ENCODE measurements at regions not wholly inside any gene's neighbourhood (a gene's known extent, or its start where the extent isn't known, plus 50 kb on each side); places are given as distances from the start of the nearest gene placed in this dataset.

- no peak for DNase-seq
Measured at GRCh38 chr1:29973406-29973805, 737.1 kb downstream of the PTPRU start.

- DNase-seq, result no peak
Measured at GRCh38 chr1:29972421-29973053, 736.2 kb downstream of the PTPRU start.

GRCh38 chr1:29971703-29972102 lies 735.4 kb downstream of the PTPRU start:
- DNase-seq, result no peak

- DNase-seq, result no peak
Measured at GRCh38 chr1:29970747-29971325, 734.5 kb downstream of the PTPRU start.

GRCh38 chr1:29969576-29969975 lies 733.3 kb downstream of the PTPRU start:
- no peak for DNase-seq

- no peak for DNase-seq
Measured at GRCh38 chr1:29967261-29967660, 730.9 kb downstream of the PTPRU start.

GRCh38 chr1:29966526-29967045 lies 730.3 kb downstream of the PTPRU start:
- DNase-seq, result no peak

- DNase-seq, result no peak
Measured at GRCh38 chr1:29964718-29965533, 728.6 kb downstream of the PTPRU start.

- no peak for DNase-seq
Measured at GRCh38 chr1:29963946-29964345, 727.6 kb downstream of the PTPRU start.

- no peak for DNase-seq
Measured at GRCh38 chr1:29962831-29963247, 726.5 kb downstream of the PTPRU start.

GRCh38 chr1:29962336-29962735 lies 726.0 kb downstream of the PTPRU start:
- DNase-seq, result no peak

- no peak for DNase-seq
Measured at GRCh38 chr1:29961293-29962059, 725.2 kb downstream of the PTPRU start.

GRCh38 chr1:29960876-29961275 lies 724.6 kb downstream of the PTPRU start:
- DNase-seq, result no peak

- DNase-seq, result no peak
Measured at GRCh38 chr1:29960156-29960755, 723.9 kb downstream of the PTPRU start.

- DNase-seq, result no peak
Measured at GRCh38 chr1:29959356-29959755, 723.0 kb downstream of the PTPRU start.

GRCh38 chr1:29958271-29958670 lies 721.9 kb downstream of the PTPRU start:
- no peak for DNase-seq

GRCh38 chr1:29956349-29957030 lies 720.2 kb downstream of the PTPRU start:
- no peak for DNase-seq

GRCh38 chr1:29954591-29954990 lies 718.3 kb downstream of the PTPRU start:
- no peak for DNase-seq

GRCh38 chr1:29953961-29954360 lies 717.6 kb downstream of the PTPRU start:
- no peak for DNase-seq

- DNase-seq, result no peak
Measured at GRCh38 chr1:29949676-29950075, 713.4 kb downstream of the PTPRU start.

GRCh38 chr1:29948581-29948980 lies 712.3 kb downstream of the PTPRU start:
- DNase-seq, result no peak

- DNase-seq, result no peak
Measured at GRCh38 chr1:29946057-29946456, 709.7 kb downstream of the PTPRU start.
